GM21360 (cell line): ENCODE measurements at regions not wholly inside any gene's neighbourhood (a gene's known extent, or its start where the extent isn't known, plus 50 kb on each side); places are given as distances from the start of the nearest gene placed in this dataset.
"Not testable (repeated sequence)": the region's sequence is repeated elsewhere in the genome, so short reads cannot be mapped to it uniquely, and the experiment has no call there.

Experiments used
- ATAC-seq: cut with Tn5 transposase; IDR thresholded peaks from one replicate; pipeline ENCODE4 v1.9.1; 2021; ENCODE audit warnings: mild to moderate bottlenecking, moderate library complexity; ENCODE audit not compliant: unreplicated experiment

DNA sequence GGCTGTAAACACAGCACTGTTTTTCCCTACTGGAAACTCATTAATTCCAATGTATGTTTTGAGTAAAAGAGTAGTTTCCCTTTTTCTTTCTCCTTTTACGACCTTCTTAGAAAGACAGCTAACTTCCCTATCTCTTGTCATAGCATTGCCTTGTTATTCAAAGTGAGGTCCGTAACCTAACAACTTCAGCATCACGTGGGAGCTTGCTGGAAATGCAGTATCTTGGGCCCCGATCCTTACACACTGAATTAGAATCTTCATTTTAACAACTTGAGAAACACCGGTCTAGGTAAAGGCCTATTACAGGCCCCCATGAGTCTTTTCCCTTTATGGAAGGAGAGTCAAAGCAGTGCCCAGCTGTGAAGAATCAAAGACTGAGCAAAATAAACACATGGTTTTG lies 230.7 kb upstream of the PRKD1 start:
- no peak for ATAC-seq

DNA sequence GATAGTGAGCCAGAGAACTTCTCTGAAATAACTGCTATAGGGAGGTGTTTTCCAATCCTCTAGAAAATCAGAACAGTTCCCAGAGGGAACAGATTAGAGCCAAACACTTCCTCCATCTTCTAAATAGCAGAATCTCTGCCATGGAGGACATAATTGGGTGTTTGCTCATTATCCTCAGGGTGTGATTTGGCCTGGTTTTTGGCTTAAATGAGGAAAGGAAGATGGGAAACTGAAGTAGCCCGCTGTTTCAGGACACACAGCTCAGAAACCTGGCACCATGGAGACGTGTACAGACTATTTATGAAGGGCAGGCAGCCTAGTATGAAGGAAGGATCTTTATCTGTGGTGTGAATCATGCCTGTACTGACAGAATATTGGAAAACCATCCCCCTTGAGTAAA lies 231.7 kb upstream of the PRKD1 start:
- ATAC-seq: no peak

DNA sequence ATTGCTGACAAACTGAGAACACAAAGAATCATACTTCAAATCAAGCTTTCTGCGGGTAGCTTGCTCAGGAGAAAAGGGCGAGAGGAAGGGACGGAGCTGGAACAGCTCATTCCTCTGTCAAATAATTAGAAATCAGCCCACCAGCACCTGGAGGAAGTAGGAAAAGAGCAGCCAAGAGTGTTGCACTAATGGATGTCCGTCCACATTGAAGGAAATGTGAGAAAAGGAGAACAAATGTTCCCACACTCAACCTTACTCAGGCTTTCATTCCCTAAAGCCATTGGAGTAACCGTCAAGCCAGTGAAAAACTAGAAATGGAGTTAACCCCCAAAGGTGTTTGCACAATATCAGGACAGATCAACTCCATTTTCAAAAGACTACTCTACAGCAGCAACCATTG lies 233.0 kb upstream of the PRKD1 start:
- ATAC-seq: no peak

DNA sequence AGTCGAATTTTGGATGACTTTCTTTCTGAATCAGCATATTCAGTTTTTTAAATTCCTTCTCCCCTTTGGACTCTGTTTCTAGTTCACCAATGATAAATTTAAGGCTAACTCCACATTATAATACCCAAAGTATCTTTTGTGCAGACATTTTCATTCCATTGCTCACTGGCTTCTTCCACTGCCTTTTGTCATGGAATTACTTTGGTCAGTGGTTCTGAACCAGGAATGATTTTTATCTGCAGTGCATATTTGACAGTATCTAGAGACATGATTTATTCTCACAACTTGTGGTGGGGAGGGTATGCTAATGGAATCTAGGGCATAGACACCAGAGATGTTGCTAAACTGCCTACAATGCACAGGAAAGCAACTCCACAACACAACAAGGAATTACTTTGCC lies 234.4 kb upstream of the PRKD1 start:
- ATAC-seq: no peak

DNA sequence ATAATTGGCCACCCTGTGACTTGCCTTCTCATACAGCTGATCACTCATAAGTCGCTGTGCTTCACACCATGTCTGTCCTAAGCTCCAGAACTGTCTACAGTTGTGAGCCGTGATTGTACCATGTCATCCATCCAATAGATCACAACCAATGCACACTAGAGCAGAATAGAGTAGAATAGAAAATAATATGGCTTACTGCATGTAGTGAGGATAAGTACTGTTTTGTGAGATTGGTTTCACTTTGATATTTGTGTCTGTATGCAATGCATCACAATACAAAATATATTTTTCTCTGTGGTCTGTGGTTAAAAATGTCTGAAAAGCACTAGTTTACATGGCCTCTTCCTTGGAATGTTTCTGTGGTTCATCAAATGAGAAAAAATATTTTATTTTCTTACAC lies 237.6 kb upstream of the PRKD1 start:
- no peak for ATAC-seq

DNA sequence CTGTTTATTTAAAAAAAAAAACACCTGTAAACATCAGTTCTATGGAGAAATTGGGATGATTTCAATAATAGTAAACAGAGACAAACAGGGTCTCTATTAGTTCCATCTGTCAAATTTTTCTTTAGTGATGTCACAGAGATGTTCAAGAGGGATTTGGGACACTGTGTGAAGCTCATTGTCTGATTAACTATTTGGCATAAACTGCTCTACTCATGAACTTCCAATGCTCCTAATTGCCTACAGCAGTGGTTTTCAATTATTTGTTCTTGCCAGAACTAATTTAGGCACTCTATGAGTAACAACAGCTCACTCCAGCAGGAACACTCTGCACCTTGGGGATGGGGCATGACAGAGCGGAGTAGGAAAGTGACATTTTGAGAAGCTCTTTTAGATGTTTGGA lies 250.1 kb upstream of the PRKD1 start:
- no peak for ATAC-seq

DNA sequence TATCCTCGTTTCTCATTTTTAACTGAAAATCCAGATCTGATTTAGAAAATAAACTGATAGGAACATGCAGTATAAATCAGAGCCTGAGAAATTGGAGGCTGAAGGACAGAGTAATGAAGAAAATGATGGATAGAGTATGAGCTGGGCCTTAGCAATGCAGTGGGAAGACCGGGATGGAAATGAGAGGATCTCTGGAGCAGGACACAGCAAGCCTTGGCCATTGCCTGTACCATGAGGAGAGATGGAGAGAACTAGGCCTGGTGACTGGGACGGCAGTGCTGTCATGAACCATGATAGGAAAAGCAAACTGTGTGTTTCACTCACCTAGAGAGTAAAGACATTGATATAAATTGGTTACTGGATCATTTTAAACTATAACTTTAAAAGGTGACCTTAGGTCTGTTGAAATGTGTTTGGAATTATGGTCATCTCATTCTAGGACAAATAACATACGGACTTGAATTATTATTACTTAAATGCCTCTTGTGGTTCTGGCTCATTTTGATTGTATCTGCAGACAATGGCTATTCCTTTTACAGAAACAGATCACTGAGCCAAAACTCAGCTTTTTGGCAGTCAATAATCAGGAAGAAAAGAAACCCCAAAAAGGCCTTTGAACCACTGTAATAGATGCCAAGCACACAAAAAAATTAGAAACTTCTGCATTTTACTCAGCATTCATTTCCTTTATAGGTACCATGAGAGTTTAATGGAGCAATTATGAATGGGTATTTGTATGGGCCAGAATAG lies 251.9 kb upstream of the PRKD1 start:
- no peak for ATAC-seq

DNA sequence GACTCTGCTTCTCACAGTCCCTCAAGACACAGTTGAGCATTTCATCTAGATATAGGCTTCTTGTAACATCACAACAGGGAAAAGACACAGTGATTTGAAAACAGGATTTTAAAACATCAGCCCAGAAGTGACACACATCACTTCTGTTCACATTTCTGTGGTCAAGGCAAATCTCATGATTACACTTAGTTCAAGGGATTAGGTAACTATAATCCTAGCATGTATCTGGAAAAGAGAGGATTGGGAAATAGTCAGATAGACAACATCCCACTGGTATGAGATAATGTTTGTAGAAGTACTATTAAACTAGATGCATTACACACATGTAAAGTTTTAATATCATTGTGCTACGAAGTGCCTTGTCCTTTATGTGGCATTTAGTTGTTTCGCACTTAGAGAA lies 252.6 kb upstream of the PRKD1 start:
- no peak for ATAC-seq

DNA sequence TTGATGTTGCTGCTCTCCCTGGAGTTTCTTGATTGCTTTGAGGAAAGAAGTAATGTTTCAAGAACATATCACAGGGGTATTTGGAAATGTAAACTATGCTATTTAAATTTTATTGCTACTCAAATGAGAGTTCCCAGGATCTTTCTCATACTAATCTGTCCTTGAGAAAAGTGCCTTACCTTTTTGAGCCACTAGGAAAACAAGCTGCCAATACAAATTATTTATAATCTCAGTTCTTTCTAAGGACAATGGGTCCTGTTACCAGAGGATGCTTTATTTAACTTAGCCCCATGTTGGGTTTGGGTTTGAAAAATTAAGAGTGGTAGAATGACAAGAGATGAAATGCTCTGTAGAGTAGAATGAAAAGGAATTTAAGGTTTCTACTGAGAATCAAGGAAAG lies 258.2 kb upstream of the PRKD1 start:
- ATAC-seq: no peak

DNA sequence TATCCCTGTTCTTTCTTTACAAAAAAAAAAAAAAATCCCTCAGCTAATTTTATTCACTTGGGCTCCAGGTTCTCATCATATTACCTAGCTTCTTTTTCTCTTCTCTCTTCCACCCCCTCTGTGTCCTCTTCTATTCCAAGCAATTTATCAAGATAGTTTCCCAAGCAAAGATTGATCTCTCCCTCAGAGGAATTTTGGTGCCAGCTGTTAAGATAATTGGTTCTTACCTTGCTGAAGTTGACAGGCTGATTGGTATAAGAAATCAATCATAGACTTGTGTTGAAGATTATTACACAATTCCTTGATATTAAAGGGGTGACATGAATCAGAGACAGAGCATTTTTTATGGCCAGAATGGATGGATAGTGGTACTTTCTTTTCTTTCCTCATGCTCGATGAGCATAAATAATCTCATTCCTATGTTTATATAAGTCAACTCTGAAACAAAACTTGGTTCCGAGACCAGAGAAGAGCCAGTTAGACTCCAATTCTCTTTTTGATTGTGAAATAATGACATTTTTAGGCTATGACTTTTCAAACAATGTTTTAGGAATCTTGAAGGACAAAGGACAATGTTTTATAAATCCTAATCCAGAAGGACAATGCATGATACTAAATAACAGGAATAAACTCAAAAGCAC lies 264.1 kb upstream of the PRKD1 start:
- no peak for ATAC-seq

DNA sequence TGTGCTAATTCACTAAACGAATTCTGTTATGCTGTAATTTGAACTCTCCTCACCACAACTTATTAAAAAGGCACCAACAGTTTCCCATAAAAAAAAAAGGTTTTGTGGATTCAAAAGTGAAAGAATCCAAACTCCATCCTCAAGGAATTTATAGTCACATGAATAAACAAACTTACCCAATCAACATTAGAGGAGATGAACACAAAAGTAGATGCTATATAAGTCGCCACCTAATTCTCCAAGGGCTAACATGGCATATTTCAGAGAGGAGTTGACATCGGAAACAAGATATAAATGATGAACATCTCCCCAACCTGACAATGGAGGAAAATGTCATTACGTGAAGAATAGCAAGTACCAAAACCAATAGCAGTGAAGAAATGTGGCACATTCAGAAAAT lies 265.5 kb upstream of the PRKD1 start:
- ATAC-seq: no peak

DNA sequence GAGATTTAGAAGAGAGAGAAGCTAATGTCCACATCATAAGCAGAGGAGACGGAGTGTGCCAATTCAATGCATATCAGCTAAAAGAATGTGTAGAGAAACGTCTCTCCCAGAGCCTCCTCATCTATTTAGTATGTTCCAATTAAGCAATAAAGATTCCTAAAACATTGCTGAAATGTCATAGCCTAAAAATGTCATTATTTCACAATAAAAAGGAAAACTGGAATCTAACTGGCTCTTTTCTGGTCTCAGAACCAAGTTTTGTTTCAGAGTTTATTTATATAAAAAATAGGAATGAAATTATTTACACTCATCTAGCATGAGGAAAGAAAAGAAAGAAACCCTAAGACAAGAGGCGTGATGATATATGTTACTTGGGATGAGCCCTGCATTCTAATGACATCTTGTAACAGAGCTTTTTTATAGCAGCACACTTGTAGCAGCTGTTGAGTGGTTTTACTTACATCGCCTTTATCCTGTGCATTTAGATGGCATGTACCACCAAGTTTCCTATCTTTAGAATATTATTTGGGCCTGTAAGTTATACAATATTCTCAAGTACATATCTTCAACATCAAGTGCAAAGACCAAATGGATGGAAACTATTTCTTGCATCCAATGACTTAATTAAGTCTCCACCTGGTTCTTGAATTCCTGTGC lies 266.3 kb upstream of the PRKD1 start:
- ATAC-seq: no peak

DNA sequence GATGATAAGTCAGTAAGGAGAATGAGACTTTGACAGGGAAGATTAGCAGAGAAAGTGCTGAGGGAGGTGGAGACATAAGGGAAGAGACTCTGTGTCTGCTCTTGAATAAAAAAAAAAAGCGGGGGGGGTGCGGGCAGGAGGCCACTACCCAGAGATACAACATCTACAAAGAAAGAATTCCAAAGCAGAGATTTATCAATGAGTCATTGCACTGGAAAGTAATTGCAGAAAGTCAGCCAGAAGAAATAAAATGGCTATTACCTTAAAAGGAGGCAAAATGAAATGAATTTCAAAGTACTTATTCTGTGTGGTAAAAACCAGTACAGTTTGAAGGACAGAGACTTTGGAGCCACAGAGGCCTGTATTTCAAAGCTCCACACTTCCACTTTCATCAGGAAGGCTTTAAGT lies 267.1 kb upstream of the PRKD1 start:
- no peak for ATAC-seq

DNA sequence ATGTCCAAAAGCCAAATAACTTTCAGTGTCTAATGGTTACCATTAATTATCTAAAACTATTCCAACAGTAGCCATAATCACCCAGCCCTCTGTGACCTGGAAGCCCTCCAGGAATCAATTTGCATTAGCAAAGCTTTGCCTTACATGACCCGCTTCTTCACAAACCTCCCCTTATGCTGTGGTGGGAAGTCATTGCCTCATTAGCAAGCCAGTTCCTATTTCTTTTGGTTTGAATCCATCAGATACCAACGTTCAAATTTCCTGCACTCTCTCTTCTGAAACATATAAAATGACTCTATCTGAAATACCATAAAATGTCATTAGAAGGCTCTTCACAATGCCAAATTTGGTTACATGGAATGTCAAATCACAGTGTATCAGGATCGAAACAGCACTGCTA lies 268.3 kb upstream of the PRKD1 start:
- ATAC-seq: no peak

DNA sequence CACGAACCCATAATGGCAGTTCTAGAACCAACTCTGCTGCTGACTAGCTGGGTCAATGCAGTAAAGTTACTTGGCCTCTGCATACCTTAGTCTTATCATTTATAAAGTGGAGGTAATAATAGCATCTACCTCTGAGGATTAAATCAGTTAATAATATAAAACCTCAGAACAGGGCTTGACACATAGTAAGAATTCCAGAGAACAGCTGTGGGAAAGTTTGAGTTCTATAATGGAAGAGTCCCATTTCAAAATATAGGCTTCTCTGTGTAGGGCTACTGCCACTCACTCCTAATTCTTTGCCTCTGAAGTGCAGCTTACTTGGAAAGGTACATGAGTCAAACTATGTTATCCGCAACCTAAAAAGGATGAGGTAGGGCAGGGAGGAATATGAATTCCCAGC lies 269.2 kb upstream of the PRKD1 start:
- no peak for ATAC-seq

DNA sequence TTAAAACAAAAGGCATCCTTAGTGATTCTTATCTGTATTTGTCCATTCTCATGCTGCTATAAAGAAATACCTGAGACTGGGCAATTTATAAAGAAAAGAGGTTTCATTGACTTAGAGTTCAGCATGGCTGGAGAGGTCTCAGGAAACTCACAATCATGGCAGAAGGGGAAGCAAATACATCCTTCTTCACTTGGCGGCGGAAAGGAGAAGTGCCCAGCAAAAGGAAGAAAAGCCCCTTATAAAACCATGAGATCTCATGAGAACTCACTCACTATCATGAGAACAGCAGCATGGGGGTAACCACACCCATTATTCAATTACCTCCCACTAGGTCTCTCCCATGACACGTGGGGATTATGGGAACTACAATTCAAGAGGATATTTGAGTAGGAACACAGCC lies 271.1 kb upstream of the PRKD1 start:
- ATAC-seq: not testable (repeated sequence)

DNA sequence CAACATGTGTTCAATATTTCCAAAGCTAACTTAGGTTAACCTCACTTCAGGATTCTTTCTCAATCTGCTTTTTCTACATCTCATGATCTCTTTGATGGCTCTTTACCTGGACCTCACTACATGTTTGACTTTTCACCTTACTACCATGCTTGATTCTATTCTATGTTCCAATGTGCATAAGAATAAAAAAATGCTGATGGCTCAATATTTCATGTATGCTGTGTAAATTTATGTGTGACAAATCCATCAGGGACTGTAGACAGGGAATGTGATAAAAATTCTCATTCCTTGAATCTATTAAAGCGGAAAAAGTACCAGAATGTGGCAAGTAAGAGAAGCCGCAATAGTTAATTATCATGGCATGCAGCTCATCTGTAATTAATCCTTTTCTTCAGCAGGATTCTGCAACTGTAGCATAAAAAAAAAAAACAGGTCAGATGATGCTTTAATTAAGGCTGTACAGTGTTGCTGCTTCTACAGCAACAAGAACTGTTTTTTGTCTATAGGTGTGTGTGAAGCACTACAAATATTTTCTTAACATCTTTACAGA lies 276.9 kb upstream of the PRKD1 start:
- ATAC-seq: no peak

DNA sequence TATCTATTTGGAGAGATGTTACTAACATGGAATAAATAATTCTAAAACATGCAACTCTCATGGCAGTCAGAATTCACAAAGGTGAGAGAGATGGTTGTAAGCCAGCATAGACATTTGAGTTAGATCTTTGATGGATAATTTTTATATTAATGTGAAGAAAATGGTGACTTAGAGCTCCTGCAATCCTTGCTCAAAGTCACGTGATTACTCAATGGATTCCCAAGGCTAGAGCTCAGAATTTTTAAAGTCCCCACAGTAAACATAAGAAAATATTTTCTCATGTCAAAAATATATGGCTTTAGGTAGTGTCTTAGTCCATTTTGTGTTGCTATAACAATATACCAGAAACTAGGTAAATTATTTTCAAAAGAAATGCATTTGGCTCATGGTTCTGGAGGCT lies 281.5 kb upstream of the PRKD1 start:
- ATAC-seq: no peak

DNA sequence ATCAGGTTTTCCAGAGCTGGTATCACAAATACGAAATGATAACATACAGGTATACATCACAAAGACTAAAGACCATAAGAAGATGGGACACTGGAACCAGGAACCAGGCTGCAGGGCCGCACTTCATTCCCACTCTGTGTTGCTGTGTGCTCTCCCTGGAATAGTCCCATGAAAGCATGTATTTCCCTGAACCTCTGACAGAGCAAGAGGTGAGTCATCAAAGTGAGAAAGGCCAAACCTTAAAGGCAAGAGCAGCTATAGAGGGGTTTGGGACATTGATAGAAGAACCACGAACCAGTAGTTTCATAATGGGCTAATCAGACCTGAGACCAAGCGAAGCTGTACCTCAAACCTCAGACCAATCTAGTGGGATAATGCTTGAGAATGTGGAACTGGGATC lies 283.0 kb upstream of the PRKD1 start:
- ATAC-seq: no peak

DNA sequence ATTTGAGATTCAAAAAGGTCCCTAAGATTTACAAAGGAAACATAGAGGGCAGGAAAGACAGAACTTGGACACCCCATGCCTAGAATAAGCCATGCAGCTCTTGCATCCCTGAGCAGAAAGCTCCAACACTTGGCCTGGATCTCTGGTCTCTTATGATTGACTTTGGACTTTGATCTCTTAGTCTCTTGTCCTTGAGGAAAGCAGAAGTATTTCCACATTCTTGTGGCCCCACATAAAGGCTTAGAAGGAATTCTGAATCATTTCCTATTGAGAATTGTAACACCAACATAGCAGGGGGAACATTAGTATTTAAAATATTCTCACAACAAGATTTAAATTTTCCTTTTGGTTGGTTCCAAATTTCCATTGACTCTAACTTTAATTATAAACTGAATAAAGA lies 283.7 kb upstream of the PRKD1 start:
- ATAC-seq: no peak

DNA sequence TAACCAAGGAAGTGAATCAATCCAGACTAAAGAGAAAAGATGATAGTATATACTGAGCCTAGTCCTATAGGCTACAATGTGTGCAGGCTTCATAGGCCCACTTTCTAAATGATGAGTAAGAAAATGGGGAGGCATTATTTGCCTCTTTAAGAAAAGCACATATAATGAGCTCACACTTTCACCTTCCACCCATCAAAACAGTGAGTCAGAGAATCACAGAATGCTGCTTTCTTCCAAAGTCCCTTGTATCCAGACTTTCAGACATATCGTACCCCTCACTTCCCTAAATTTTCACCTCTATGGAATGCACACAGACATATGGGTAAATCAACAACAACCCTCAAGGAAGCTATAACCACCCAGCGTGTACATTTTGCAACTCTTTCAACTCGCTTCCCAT lies 286.4 kb upstream of the PRKD1 start:
- no peak for ATAC-seq

DNA sequence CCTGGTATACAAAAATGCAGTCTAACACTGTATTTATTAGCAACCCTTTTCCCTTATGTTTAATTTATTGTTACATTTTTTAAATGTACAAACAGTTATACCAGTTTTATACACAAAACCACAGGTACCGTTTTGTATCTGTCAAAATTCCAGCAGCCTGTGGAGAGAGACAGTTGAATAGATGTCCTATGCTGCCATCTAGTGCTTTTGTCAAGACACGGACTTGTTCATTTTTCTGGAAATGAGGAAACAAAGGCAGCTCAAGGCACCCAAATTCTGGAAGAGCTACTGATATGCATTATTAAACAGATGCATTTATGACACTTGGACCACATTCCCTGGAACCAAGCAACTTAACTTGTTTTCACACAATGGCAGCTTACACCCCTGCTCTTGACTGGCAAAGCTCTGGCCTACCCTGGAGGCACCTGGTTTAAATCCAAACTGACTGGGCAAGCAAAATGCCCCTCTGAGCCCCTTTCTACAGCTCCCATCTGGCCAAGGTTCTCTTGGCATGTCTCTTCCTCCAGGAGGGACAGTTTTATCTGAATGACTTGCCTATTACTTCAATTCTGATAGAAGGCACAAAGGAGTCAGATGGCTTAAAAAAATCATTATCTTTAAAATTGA lies 286.9 kb upstream of the PRKD1 start:
- ATAC-seq: no peak
